Activated T-helper 17 cell treated with anti-CD3 and anti-CD28 coated beads, Interleukin-2, amount 50 U/mL, for 72 hours (primary cell): ENCODE measurements at regions not wholly inside any gene's neighbourhood (a gene's known extent, or its start where the extent isn't known, plus 50 kb on each side); places are given as distances from the start of the nearest gene placed in this dataset.
"Not testable (repeated sequence)": the region's sequence is repeated elsewhere in the genome, so short reads cannot be mapped to it uniquely, and the experiment has no call there.

Experiments
- ATAC-seq: fragments of 150-1000 bp; cut with Tn5 transposase; replicated peaks from 2 replicates; pipeline ENCODE4 v1.10.0; 2021; ENCODE audit warnings: mild to moderate bottlenecking, moderate library complexity
- H3K27ac Mint-ChIP-seq: one replicate; pipeline ENCODE4 v1.8.0; 2022; ENCODE audit warnings: mixed read lengths
- H3K27me3 Mint-ChIP-seq: one replicate; pipeline ENCODE4 v1.8.0; 2022; ENCODE audit warnings: mixed read lengths
- H3K36me3 Mint-ChIP-seq: one replicate; pipeline ENCODE4 v1.8.0; 2022; ENCODE audit warnings: low read depth, mild to moderate bottlenecking, mixed read lengths
- H3K4me1 Mint-ChIP-seq: one replicate; pipeline ENCODE4 v1.8.0; 2022; ENCODE audit warnings: mixed read lengths
- H3K4me3 Mint-ChIP-seq: one replicate; pipeline ENCODE4 v1.8.0; 2022; ENCODE audit warnings: mild to moderate bottlenecking, mixed read lengths
- H3K9me3 Mint-ChIP-seq: one replicate; pipeline ENCODE4 v1.8.0; 2022; ENCODE audit warnings: mixed read lengths

- Mint-ChIP-seq H3K4me3 (no peak overlapping the region), H3K4me1 (no peaks in the 10 kb centered on the region), H3K36me3 (no peaks in the 10 kb centered on the region), H3K27me3 (peaks cover 3% of the 10 kb centered on the region), H3K9me3 (peaks cover 9% of the 10 kb centered on the region), H3K27ac (no peak overlapping the region)
- no peak for ATAC-seq
Measured at GRCh38 chr10:130516141-130516735, 380.0 kb downstream of the GLRX3 start.

DNA sequence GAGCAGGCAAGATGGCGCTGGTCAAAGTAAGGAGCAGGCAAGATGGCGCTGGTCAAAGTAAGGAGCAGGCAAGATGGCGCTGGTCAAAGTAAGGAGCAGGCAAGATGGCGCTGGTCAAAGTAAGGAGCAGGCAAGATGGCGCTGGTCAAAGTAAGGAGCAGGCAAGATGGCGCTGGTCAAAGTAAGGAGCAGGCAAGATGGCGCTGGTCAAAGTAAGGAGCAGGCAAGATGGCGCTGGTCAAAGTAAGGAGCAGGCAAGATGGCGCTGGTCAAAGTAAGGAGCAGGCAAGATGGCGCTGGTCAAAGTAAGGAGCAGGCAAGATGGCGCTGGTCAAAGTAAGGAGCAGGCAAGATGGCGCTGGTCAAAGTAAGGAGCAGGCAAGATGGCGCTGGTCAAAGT, 382.7 kb downstream of the GLRX3 start:
- H3K9me3 Mint-ChIP-seq, H3K4me1 Mint-ChIP-seq, H3K27me3 Mint-ChIP-seq, H3K4me3 Mint-ChIP-seq, H3K36me3 Mint-ChIP-seq, H3K27ac Mint-ChIP-seq, ATAC-seq: not testable (repeated sequence)

GRCh38 chr10:130519791-130520190, 383.6 kb downstream of the GLRX3 start:
- Mint-ChIP-seq H3K27ac (no peak overlapping the region), H3K4me3 (no peak overlapping the region), H3K36me3 (no peaks in the 10 kb centered on the region), H3K9me3 (peaks cover 6% of the 10 kb centered on the region), H3K27me3 (no peaks in the 10 kb centered on the region), H3K4me1 (no peaks in the 10 kb centered on the region)
- no peak for ATAC-seq

DNA sequence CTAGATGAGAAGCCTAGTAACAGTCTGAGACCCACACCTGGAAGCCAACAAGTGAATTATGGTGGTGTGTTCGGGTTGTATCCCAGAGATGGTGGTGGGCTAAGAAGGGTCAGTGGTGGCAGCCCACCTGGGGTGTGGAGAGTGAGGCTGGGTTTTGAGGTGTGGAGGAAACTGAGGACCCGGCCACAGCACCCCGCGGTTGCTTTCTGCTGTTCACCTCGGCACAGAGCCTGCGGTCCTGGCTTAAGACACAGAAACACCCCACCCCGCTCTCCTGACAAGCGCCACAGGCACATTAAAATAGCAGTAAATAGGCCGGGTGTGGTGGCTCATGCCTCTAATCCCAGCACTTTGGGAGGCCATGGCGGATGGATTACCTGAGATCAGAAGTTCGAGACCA, 395.1 kb downstream of the GLRX3 start:
- H3K9me3 Mint-ChIP-seq, result peaks cover 2% of the 10 kb centered on the region
- no peaks in the 10 kb centered on the region for H3K4me1 Mint-ChIP-seq
- no peak overlapping the region for H3K27ac Mint-ChIP-seq
- no peak overlapping the region for H3K4me3 Mint-ChIP-seq
- ATAC-seq, result no peak
- H3K36me3 Mint-ChIP-seq, result no peaks in the 10 kb centered on the region
- peaks cover 4% of the 10 kb centered on the region for H3K27me3 Mint-ChIP-seq

DNA sequence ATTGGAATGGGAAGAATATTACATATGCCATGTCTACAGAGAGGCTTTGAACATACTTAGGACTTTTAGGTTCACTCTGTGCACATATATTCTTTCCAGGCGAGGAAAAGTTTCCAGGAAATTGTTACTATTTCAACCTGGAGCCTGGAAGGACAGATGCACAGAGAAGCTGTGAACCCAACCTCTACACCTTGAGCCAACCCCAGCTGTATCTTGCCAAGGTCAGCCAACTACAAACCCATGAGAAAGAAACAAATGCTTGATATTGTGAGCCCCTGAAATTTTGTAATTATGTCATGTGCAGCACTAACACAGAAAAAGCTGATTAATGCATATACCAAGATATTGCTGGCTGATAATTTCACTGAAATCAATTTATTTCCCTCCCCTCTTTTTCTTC, 404.9 kb downstream of the GLRX3 start:
- Mint-ChIP-seq H3K4me1 (no peaks in the 10 kb centered on the region), H3K4me3 (no peak overlapping the region), H3K9me3 (peaks cover 3% of the 10 kb centered on the region), H3K27ac (no peak overlapping the region), H3K36me3 (no peaks in the 10 kb centered on the region), H3K27me3 (peaks cover 16% of the 10 kb centered on the region)
- no peak for ATAC-seq

- Mint-ChIP-seq H3K27me3 (peaks cover 21% of the 10 kb centered on the region), H3K27ac (no peak overlapping the region), H3K4me1 (no peaks in the 10 kb centered on the region), H3K4me3 (no peak overlapping the region), H3K9me3 (no peaks in the 10 kb centered on the region), H3K36me3 (no peaks in the 10 kb centered on the region)
- ATAC-seq, result no peak
Measured at GRCh38 chr10:130542761-130543160, 406.6 kb downstream of the GLRX3 start.

DNA sequence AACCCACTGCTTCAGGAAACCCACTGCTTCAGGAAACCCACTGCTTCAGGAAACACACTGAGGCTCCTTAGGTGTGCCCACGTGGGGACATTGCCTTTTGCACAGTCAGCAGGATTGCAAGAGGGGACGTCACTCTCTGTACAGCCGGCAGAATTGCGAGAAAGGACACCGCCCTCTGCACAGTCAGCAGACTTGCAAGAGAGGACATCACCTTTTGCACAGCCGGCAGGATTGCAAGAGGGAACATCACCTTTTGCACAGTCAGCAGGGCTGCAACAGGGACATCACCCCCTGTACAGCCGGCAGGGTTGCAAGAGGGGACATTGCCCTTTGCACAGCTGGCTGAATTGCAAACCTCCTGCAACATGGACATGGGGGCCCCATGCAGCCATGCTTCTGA, 407.6 kb downstream of the GLRX3 start:
- H3K27ac Mint-ChIP-seq, result no peak overlapping the region
- no peak for ATAC-seq
- H3K4me1 Mint-ChIP-seq, result no peaks in the 10 kb centered on the region
- no peaks in the 10 kb centered on the region for H3K36me3 Mint-ChIP-seq
- H3K9me3 Mint-ChIP-seq, result no peaks in the 10 kb centered on the region
- H3K4me3 Mint-ChIP-seq, result no peak overlapping the region
- peaks cover 25% of the 10 kb centered on the region for H3K27me3 Mint-ChIP-seq

- no peaks in the 10 kb centered on the region for H3K4me1 Mint-ChIP-seq
- peaks cover 30% of the 10 kb centered on the region for H3K27me3 Mint-ChIP-seq
- no peak for ATAC-seq
- no peak overlapping the region for H3K4me3 Mint-ChIP-seq
- no peaks in the 10 kb centered on the region for H3K36me3 Mint-ChIP-seq
- no peaks in the 10 kb centered on the region for H3K9me3 Mint-ChIP-seq
- H3K27ac Mint-ChIP-seq, result no peak overlapping the region
Measured at GRCh38 chr10:130545122-130545521, 408.9 kb downstream of the GLRX3 start.

- H3K27ac Mint-ChIP-seq, result no peak overlapping the region
- H3K4me3 Mint-ChIP-seq, result no peak overlapping the region
- ATAC-seq, result no peak
Measured at GRCh38 chr10:130545697-130546096, 409.5 kb downstream of the GLRX3 start.

GRCh38 chr10:130546841-130547240, 410.6 kb downstream of the GLRX3 start:
- Mint-ChIP-seq H3K36me3 (no peaks in the 10 kb centered on the region), H3K27me3 (peaks cover 30% of the 10 kb centered on the region), H3K4me3 (no peak overlapping the region), H3K27ac (no peak overlapping the region), H3K4me1 (no peaks in the 10 kb centered on the region), H3K9me3 (no peaks in the 10 kb centered on the region)
- ATAC-seq, result no peak

More at GRCh38 chr10:130545697-130546096, 409.5 kb downstream of the GLRX3 start:
- Mint-ChIP-seq H3K9me3 (no peaks in the 10 kb centered on the region), H3K36me3 (no peaks in the 10 kb centered on the region), H3K27me3 (peaks cover 30% of the 10 kb centered on the region), H3K4me1 (no peaks in the 10 kb centered on the region)

DNA sequence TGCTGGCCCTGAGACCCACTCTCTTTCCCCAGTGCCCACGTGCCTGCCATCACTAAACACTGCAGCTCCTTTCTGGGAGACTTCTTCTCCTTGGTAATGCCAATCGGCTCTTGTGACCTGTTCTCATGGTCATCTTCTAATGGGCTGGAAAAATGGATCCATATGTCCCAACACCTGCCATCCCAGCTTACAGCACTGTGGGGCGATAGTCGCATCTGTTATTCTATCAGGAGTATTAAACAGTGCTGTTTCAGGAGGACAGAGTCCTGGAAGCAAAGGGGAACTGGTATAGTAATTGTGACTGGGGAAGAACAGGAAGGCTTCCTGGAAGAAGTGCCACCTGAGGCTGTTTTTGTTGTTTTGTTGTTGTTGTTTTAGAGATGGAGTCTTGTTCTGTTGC, 411.2 kb downstream of the GLRX3 start:
- H3K27ac Mint-ChIP-seq, result no peak overlapping the region
- H3K36me3 Mint-ChIP-seq, result no peaks in the 10 kb centered on the region
- no peak for ATAC-seq
- H3K4me3 Mint-ChIP-seq, result no peak overlapping the region
- H3K27me3 Mint-ChIP-seq, result peaks cover 30% of the 10 kb centered on the region
- no peaks in the 10 kb centered on the region for H3K9me3 Mint-ChIP-seq
- H3K4me1 Mint-ChIP-seq, result no peaks in the 10 kb centered on the region

- ATAC-seq, result no peak
- no peaks in the 10 kb centered on the region for H3K9me3 Mint-ChIP-seq
- no peaks in the 10 kb centered on the region for H3K4me1 Mint-ChIP-seq
- H3K27ac Mint-ChIP-seq, result no peak overlapping the region
- H3K4me3 Mint-ChIP-seq, result no peak overlapping the region
- H3K27me3 Mint-ChIP-seq, result peaks cover 15% of the 10 kb centered on the region
- H3K36me3 Mint-ChIP-seq, result no peaks in the 10 kb centered on the region
Measured at GRCh38 chr10:130550952-130551674, 414.9 kb downstream of the GLRX3 start.

- H3K36me3 Mint-ChIP-seq, result no peaks in the 10 kb centered on the region
- no peak overlapping the region for H3K4me3 Mint-ChIP-seq
- H3K27ac Mint-ChIP-seq, result no peak overlapping the region
- ATAC-seq, result no peak
- no peaks in the 10 kb centered on the region for H3K4me1 Mint-ChIP-seq
- H3K27me3 Mint-ChIP-seq, result peaks cover 15% of the 10 kb centered on the region
- H3K9me3 Mint-ChIP-seq, result no peaks in the 10 kb centered on the region
Measured at GRCh38 chr10:130551676-130552075, 415.5 kb downstream of the GLRX3 start.

DNA sequence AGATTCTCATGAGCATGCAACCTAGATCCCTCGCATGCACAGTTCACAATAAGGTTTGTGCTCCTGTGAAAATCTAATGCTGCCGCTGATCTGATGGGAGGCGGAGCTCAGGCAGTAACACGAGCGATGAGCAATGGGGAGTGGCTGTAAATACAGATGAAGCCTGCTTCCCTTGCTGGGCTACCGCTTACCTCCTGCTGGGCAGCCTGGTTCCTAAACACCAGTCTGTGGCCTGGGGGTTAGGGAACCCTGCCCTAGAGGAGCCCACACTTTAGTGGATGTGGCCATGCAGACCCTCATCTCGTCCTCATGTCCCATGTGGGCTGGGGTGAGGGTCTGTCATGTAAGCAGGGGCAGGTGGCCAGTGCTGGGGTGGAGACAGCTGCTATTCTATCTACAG, 417.6 kb downstream of the GLRX3 start:
- ATAC-seq, result no peak
- no peaks in the 10 kb centered on the region for H3K9me3 Mint-ChIP-seq
- H3K4me1 Mint-ChIP-seq, result no peaks in the 10 kb centered on the region
- H3K27ac Mint-ChIP-seq, result no peak overlapping the region
- H3K27me3 Mint-ChIP-seq, result peaks cover 5% of the 10 kb centered on the region
- no peaks in the 10 kb centered on the region for H3K36me3 Mint-ChIP-seq
- no peak overlapping the region for H3K4me3 Mint-ChIP-seq

DNA sequence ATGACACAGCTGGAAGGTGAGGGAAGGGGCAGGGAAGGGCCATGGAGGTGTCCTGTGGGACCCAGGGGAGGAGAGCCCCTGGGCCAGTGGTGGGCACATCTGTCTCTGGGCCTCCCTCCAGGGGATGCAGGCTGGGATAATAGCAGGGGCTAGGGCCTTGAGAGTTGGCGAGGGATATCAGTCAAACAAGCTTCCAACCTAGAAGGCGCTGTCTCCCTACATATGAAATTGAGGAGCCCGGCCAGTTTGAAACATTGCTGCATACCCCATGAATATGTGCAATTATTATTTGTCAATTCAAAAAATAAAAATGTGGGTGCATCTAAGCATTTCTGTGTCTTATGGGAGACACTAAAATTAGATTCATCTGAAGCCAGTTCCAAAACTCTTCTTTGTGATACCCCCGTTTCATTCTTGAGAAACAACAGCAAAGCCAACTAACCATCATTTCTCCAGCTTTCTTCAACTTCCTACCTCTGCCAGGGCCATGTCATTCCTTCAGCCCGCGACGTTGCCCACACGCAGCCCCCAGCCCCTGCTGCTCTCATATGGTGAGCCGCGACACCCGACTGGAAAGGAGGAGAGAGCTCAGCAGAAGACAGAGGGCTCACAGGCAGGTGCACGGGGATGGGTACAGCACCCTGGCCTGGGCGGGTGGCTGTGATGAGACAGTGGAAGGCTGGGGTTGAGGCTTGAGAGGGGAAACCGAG, 418.7 kb downstream of the GLRX3 start:
- Mint-ChIP-seq H3K9me3 (no peaks in the 10 kb centered on the region), H3K27ac (no peak overlapping the region), H3K27me3 (peaks cover 3% of the 10 kb centered on the region), H3K36me3 (no peaks in the 10 kb centered on the region), H3K4me1 (no peaks in the 10 kb centered on the region), H3K4me3 (no peak overlapping the region)
- no peak for ATAC-seq
